ENCODE measurements at regions not wholly inside any gene's neighbourhood (a gene's known extent, or its start where the extent isn't known, plus 50 kb on each side); places are given as distances from the start of the nearest gene placed in this dataset.

DNA sequence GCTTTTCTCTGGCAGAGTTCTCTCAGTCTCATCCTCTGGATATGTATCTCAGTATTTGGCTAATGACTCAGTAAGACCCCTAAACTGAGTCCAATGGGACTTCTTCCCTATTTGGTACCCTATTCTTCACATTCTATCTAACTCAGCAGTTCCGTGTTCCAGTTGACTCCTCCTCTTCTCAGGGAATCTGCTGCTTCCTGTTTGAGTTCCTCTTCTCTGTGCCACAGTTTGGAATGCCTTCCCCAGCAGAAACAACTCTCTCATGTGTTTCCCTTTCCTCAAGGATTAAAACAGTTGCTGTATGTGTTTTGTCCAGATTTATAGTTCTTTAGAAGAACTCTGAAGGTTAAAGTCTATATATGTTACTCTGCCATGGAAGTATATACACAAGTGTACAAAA lies 344.0 kb upstream of the RARB start:
- H3K36me3 Mint-ChIP-seq (ENCODE audit: low read depth), result no peaks in the 10 kb centered on the region
- no peak overlapping the region for H3K4me3 Mint-ChIP-seq
- no peak overlapping the region for H3K27ac Mint-ChIP-seq
- H3K27me3 Mint-ChIP-seq, result no peaks in the 10 kb centered on the region
- peaks cover 12% of the 10 kb centered on the region for H3K9me3 Mint-ChIP-seq
- no peaks in the 10 kb centered on the region for H3K4me1 Mint-ChIP-seq
- ATAC-seq (replicated peaks), result no peak

- no peak overlapping the region for H3K4me3 Mint-ChIP-seq
- H3K4me1 Mint-ChIP-seq, result no peaks in the 10 kb centered on the region
- no peaks in the 10 kb centered on the region for H3K27me3 Mint-ChIP-seq
- no peak for ATAC-seq (replicated peaks)
- H3K9me3 Mint-ChIP-seq, result peaks cover 15% of the 10 kb centered on the region
- no peaks in the 10 kb centered on the region for H3K36me3 Mint-ChIP-seq (ENCODE audit: low read depth)
- no peak overlapping the region for H3K27ac Mint-ChIP-seq
Observed at GRCh38 chr3:25086721-25087120, 341.3 kb upstream of the RARB start.

GRCh38 chr3:25088284-25088683 lies 339.8 kb upstream of the RARB start:
- Mint-ChIP-seq H3K27me3 (no peaks in the 10 kb centered on the region), H3K27ac (no peak overlapping the region), H3K9me3 (peaks cover 13% of the 10 kb centered on the region), H3K36me3 (ENCODE audit: low read depth) (no peaks in the 10 kb centered on the region), H3K4me1 (no peaks in the 10 kb centered on the region), H3K4me3 (no peak overlapping the region)
- no peak for ATAC-seq (replicated peaks)

DNA sequence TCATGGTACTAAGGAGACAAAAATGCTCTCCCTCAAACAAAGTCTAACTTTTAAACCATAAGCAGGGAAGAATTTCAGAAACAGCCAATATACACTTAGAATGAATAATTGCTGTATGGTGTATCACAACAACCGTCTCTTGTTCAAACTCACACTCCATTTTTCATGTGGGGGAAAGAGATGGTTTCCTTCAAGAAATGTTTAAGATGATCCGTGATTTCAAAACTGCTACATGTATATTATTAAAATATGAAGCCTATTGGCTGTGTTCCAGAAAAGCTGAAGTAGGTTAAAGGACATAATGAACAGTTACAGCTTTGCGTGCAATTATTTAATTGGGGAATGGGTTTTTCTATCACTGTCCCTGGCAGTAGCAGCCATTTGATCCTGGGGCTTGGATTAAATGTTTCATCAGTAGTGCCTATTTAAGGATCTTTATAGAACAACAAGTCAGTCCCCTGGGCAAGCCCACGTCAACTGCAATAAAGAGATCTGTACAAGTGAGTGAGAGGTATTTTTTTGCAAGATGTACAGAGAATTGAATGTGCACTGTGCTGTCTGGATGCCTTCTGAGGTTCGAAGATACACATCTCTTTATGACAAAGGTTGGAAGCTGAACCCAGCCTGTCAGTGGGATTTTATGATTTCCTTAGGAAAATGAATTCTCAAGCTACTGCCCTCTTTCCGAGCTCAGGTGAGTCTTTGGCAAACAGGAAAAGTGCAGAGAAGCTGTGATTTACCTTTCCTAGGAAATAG lies 337.2 kb upstream of the RARB start:
- Mint-ChIP-seq H3K4me3 (no peak overlapping the region), H3K27me3 (no peaks in the 10 kb centered on the region), H3K9me3 (peaks cover 8% of the 10 kb centered on the region), H3K27ac (no peak overlapping the region), H3K4me1 (no peaks in the 10 kb centered on the region), H3K36me3 (ENCODE audit: low read depth) (no peaks in the 10 kb centered on the region)
- no peak for ATAC-seq (replicated peaks)

DNA sequence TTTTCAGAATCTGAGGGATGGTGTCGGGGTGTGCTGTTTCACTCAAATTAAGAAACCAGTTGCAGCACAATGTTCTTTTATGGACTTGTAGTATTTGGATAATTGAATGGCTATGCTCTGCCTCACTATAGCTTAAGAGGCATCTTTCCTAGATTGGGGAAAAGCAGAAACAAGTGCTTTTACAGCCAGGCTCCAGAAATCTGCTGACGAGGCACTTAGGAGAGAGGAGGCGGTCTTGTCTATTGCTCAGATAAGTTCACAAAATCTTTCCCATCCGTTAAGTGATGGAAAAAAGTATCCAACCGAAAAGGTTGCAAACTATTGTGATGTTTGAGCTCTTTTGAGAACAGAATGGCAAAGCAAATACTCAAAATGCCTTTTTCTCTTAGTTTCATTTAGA lies 336.1 kb upstream of the RARB start:
- Mint-ChIP-seq H3K9me3 (peaks cover 4% of the 10 kb centered on the region), H3K4me3 (no peak overlapping the region), H3K27ac (no peak overlapping the region), H3K27me3 (no peaks in the 10 kb centered on the region), H3K36me3 (ENCODE audit: low read depth) (no peaks in the 10 kb centered on the region), H3K4me1 (no peaks in the 10 kb centered on the region)
- no peak for ATAC-seq (replicated peaks)

DNA sequence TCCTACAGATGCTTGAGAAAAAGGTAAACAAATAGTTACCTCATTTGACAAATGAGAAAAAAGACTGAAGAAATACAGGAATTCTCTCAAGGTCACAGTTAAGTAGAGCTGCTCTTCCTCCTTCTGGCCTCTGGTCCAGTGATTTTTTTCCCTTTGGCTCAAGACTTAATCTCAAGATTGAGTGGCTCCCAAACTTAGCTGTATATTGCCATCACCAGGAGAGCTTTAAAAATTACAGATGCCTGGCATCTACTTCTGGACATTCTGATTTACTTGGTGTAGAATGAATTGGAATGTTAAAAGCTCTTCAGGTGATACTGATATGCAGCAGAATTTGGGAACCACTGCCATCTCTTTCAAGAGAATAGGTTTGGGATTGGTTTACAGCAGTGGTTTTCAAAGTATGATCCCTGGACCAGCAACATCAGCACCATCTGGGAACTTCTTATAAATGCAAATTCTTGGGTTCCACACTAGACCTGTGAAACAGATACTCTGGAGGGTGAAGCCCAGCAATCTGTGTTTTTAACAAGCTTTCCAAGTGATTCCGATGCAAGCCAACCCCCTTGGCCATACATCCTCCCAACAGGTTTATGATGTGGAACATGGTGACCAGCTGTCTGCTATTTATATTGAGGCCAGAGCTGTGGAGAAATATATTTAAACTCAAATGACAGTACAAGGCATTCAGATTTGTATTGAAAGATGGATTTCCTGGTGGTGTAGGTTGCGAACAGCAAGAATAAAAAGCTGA lies 333.0 kb upstream of the RARB start:
- ATAC-seq (replicated peaks), result no peak
- Mint-ChIP-seq H3K9me3 (peaks cover 4% of the 10 kb centered on the region), H3K4me3 (no peak overlapping the region), H3K36me3 (ENCODE audit: low read depth) (no peaks in the 10 kb centered on the region), H3K27ac (no peak overlapping the region), H3K27me3 (no peaks in the 10 kb centered on the region), H3K4me1 (no peaks in the 10 kb centered on the region)

DNA sequence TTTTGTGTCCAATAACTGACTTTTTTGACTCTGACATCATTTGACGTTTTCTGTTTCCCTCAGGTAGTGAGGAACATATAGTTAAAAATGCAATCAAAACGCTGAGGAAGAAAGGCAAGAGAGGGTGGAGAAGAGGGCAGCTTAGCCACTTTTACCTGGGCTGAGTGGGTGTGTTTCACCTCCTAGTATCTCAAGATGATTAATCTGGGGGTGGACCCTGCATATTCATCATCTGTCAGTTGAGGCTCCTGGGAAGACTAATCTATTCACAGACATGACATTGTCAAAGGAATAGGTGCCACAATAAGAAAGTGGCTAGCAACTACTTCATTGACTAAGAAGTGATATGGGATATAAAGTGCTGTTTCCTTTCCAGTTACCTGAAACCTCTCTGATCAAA lies 331.5 kb upstream of the RARB start:
- Mint-ChIP-seq H3K9me3 (peaks cover 3% of the 10 kb centered on the region), H3K4me1 (no peaks in the 10 kb centered on the region), H3K27ac (no peak overlapping the region), H3K27me3 (no peaks in the 10 kb centered on the region), H3K36me3 (ENCODE audit: low read depth) (no peaks in the 10 kb centered on the region), H3K4me3 (no peak overlapping the region)
- ATAC-seq (replicated peaks), result no peak

DNA sequence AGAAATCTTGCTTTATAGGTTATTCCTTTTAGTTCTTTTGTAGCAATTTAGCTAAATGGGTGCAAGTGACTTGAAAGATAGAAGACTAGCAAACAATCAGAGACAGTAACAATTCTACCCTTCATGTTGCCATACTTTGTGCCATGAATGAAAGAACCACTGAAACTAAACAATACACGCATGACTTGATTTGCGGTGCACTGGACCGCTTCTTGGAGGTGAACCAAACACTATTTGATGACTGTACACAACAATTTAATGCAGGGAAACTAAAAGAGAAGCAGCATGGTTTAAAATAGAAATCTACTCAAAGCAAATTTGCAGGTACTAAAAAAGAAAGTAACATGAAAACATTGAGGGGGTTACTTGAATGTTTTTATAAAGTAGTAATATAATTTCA lies 331.0 kb upstream of the RARB start:
- H3K9me3 Mint-ChIP-seq, result no peaks in the 10 kb centered on the region
- ATAC-seq (replicated peaks), result no peak
- H3K4me3 Mint-ChIP-seq, result no peak overlapping the region
- no peaks in the 10 kb centered on the region for H3K27me3 Mint-ChIP-seq
- no peaks in the 10 kb centered on the region for H3K4me1 Mint-ChIP-seq
- H3K27ac Mint-ChIP-seq, result no peak overlapping the region
- H3K36me3 Mint-ChIP-seq (ENCODE audit: low read depth), result no peaks in the 10 kb centered on the region

DNA sequence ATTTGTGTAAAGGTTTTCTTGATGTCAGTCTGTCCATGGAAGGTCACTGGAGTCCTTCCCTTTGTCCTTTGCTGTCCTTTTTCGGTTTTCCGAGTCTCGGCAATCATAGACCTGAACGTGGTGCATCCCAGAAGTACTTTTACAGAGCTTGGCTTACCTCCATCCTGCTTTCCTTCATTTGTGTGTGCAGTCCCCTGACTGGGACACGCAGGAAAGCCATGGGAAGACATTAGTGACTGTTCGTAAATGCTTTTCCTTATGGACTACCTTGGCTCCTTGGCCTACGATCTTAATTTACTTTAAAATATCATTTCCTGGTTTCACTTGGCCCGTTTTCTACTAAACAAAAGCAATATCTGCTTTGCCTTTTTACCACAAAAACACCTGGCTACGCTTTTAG lies 328.4 kb upstream of the RARB start:
- no peaks in the 10 kb centered on the region for H3K27me3 Mint-ChIP-seq

GRCh38 chr3:25103391-25103790 lies 324.7 kb upstream of the RARB start:
- Mint-ChIP-seq H3K4me3 (no peak overlapping the region), H3K27me3 (no peaks in the 10 kb centered on the region), H3K4me1 (no peaks in the 10 kb centered on the region), H3K9me3 (peaks cover 9% of the 10 kb centered on the region), H3K36me3 (ENCODE audit: low read depth) (no peaks in the 10 kb centered on the region), H3K27ac (no peak overlapping the region)
- ATAC-seq (replicated peaks), result no peak

More for the DNA sequence above, 328.4 kb upstream of the RARB start:
- H3K9me3 Mint-ChIP-seq, result peaks cover 3% of the 10 kb centered on the region
- H3K36me3 Mint-ChIP-seq (ENCODE audit: low read depth), result no peaks in the 10 kb centered on the region
- H3K4me1 Mint-ChIP-seq, result no peaks in the 10 kb centered on the region
- H3K4me3 Mint-ChIP-seq, result no peak overlapping the region
- no peak overlapping the region for H3K27ac Mint-ChIP-seq
- no peak for ATAC-seq (replicated peaks)

GRCh38 chr3:25107918-25108617 lies 320.0 kb upstream of the RARB start:
- H3K27me3 Mint-ChIP-seq, result no peaks in the 10 kb centered on the region
- H3K27ac Mint-ChIP-seq, result no peak overlapping the region
- no peak overlapping the region for H3K4me3 Mint-ChIP-seq
- peaks cover 9% of the 10 kb centered on the region for H3K9me3 Mint-ChIP-seq
- H3K4me1 Mint-ChIP-seq, result no peaks in the 10 kb centered on the region
- no peaks in the 10 kb centered on the region for H3K36me3 Mint-ChIP-seq (ENCODE audit: low read depth)
- ATAC-seq (replicated peaks), result no peak

DNA sequence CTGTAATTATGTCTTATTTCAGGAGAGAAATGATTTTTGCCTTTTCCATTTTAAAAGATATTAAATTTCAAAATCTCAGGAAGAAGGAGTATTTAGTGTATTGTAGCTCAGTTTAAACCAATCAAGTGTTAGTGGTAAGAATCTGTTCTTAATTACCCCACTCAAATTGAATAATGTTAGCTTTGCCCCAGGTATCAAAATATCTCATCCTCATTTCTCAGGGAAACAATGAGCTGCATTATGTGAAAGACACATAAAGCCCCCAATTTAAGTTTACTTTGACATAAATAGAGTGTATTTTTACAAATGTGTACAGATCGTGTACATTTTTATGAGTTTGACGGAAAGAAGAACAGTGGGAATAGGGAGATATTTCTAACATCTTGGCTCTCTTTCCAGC lies 317.4 kb upstream of the RARB start:
- Mint-ChIP-seq H3K9me3 (peaks cover 6% of the 10 kb centered on the region), H3K27me3 (no peaks in the 10 kb centered on the region), H3K4me1 (no peaks in the 10 kb centered on the region), H3K36me3 (ENCODE audit: low read depth) (no peaks in the 10 kb centered on the region), H3K27ac (no peak overlapping the region), H3K4me3 (no peak overlapping the region)
- no peak for ATAC-seq (replicated peaks)

- peaks cover 5% of the 10 kb centered on the region for H3K9me3 Mint-ChIP-seq
- no peak overlapping the region for H3K27ac Mint-ChIP-seq
- H3K36me3 Mint-ChIP-seq (ENCODE audit: low read depth), result no peaks in the 10 kb centered on the region
- ATAC-seq (replicated peaks), result no peak
- no peaks in the 10 kb centered on the region for H3K4me1 Mint-ChIP-seq
- H3K4me3 Mint-ChIP-seq, result no peak overlapping the region
- H3K27me3 Mint-ChIP-seq, result no peaks in the 10 kb centered on the region
Observed at GRCh38 chr3:25113891-25114290, 314.2 kb upstream of the RARB start.

DNA sequence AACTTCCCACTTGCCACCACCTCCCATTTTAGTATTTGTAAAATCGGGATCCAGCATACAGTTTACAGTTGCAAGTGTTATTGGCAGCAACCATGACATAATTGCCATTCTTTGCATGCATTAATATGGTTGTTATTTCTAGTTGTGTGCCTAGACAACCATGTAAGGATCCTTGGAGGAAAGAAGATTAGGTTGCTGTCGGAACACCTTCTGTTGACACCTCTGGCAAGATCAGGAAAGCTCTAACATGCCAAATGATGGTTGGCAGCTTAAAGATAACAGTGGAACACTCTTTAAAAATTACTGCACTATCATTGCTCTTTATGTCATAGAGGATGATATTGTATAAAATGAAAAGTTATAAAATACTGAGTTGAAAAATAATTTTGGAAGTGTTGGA lies 313.5 kb upstream of the RARB start:
- Mint-ChIP-seq H3K9me3 (peaks cover 5% of the 10 kb centered on the region), H3K27me3 (no peaks in the 10 kb centered on the region), H3K4me1 (no peaks in the 10 kb centered on the region), H3K36me3 (ENCODE audit: low read depth) (no peaks in the 10 kb centered on the region), H3K27ac (no peak overlapping the region), H3K4me3 (no peak overlapping the region)
- ATAC-seq (replicated peaks), result no peak

Measured in activated T-helper 17 cell treated with anti-CD3 and anti-CD28 coated beads, Interleukin-2, amount 50 U/mL, for 72 hours (primary cell).